GM19455 (cell line): ENCODE measurements at regions not wholly inside any gene's neighbourhood (a gene's known extent, or its start where the extent isn't known, plus 50 kb on each side); places are given as distances from the start of the nearest gene placed in this dataset.
"Not testable (repeated sequence)": the region's sequence is repeated elsewhere in the genome, so short reads cannot be mapped to it uniquely, and the experiment has no call there.

Experiments used
- ATAC-seq: cut with Tn5 transposase; IDR thresholded peaks from one replicate; pipeline ENCODE4 v1.9.1; 2021; ENCODE audit not compliant: unreplicated experiment

- ATAC-seq: no peak
Observed at GRCh38 chr13:105764486-105764885, 771.0 kb downstream of the EFNB2 start.

- no peak for ATAC-seq
Observed at GRCh38 chr13:105763851-105764250, 771.6 kb downstream of the EFNB2 start.

- ATAC-seq: no peak
Observed at GRCh38 chr13:105762096-105762495, 773.4 kb downstream of the EFNB2 start.

- no peak for ATAC-seq
Observed at GRCh38 chr13:105758918-105759860, 776.3 kb downstream of the EFNB2 start.

- ATAC-seq: no peak
Observed at GRCh38 chr13:105740739-105741138, 794.7 kb downstream of the EFNB2 start.

- ATAC-seq: no peak
Observed at GRCh38 chr13:105737688-105738087, 797.8 kb downstream of the EFNB2 start.

- ATAC-seq: no peak
Observed at GRCh38 chr13:105735281-105735680, 800.2 kb downstream of the EFNB2 start.

- no peak for ATAC-seq
Observed at GRCh38 chr13:105732806-105733529, 802.5 kb downstream of the EFNB2 start.

- ATAC-seq: no peak
Observed at GRCh38 chr13:105725887-105726286, 809.6 kb downstream of the EFNB2 start.

- no peak for ATAC-seq
Observed at GRCh38 chr13:105721016-105721415, 814.4 kb downstream of the EFNB2 start.

GRCh38 chr13:105719859-105720258 is 815.6 kb downstream of the EFNB2 start:
- no peak for ATAC-seq

- ATAC-seq: no peak
Observed at GRCh38 chr13:105709181-105709580, 826.3 kb downstream of the EFNB2 start.

GRCh38 chr13:105703843-105704242 is 831.6 kb downstream of the EFNB2 start:
- ATAC-seq: no peak

- no peak for ATAC-seq
Observed at GRCh38 chr13:105702441-105702840, 833.0 kb downstream of the EFNB2 start.

- no peak for ATAC-seq
Observed at GRCh38 chr13:105692769-105693168, 842.7 kb downstream of the EFNB2 start.

GRCh38 chr13:105684216-105684615 is 851.2 kb downstream of the EFNB2 start:
- ATAC-seq: no peak

- ATAC-seq: no peak
Observed at GRCh38 chr13:105679838-105680237, 855.6 kb downstream of the EFNB2 start.

GRCh38 chr13:105678072-105678471 is 857.4 kb downstream of the EFNB2 start:
- no peak for ATAC-seq

- no peak for ATAC-seq
Observed at GRCh38 chr13:105672881-105673280, 862.6 kb downstream of the EFNB2 start.

GRCh38 chr13:105671131-105671530 is 864.3 kb downstream of the EFNB2 start:
- ATAC-seq: not testable (repeated sequence)

- no peak for ATAC-seq
Observed at GRCh38 chr13:105670179-105670990, 865.1 kb downstream of the EFNB2 start.
